Neural cell (in vitro differentiated cells): ENCODE measurements at regions not wholly inside any gene's neighbourhood (a gene's known extent, or its start where the extent isn't known, plus 50 kb on each side); places are given as distances from the start of the nearest gene placed in this dataset.

ENCODE experiments used
- CTCF ChIP-seq: fragments of 450-650 bp; IDR thresholded peaks from 2 replicates; pipeline ENCODE4 v1.5.1; 2014; ENCODE audit warnings: antibody characterized with exemption, mild to moderate bottlenecking, moderate library complexity; ENCODE audit not compliant: poor library complexity, severe bottlenecking
- EP300 ChIP-seq: fragments of 450-650 bp; conservative IDR thresholded peaks from 2 replicates; pipeline ENCODE4 v1.6.1; 2014; ENCODE audit warnings: antibody characterized with exemption, mild to moderate bottlenecking, moderate library complexity; ENCODE audit not compliant: poor library complexity, severe bottlenecking
- EZH2 ChIP-seq: fragments of 200-600, 300-800 bp; shearing (Covaris generic), sonication (generic); IDR thresholded peaks from 2 replicates; pipeline ENCODE4 v1.6.1; 2014; ENCODE audit warnings: antibody characterized with exemption, low read length, borderline replicate concordance, mild to moderate bottlenecking; ENCODE audit not compliant: insufficient read depth, poor library complexity, severe bottlenecking
- MXI1 ChIP-seq: fragments of 450-650 bp; conservative IDR thresholded peaks from 2 replicates; pipeline ENCODE4 v1.6.1; 2014; ENCODE audit warnings: antibody characterized with exemption, mild to moderate bottlenecking; ENCODE audit not compliant: poor library complexity, severe bottlenecking

- TF ChIP-seq CTCF, result no peak
- no peak for TF ChIP-seq EP300
- no peak for TF ChIP-seq MXI1
- TF ChIP-seq EZH2, result no peak
Observed at GRCh38 chr20:40341561-40341960, 347.5 kb downstream of the MAFB start.
